OCI-LY1 (cell line): ENCODE measurements at regions not wholly inside any gene's neighbourhood (a gene's known extent, or its start where the extent isn't known, plus 50 kb on each side); places are given as distances from the start of the nearest gene placed in this dataset.

Experiments used
- H2AFZ ChIP-seq: fragments of 200-600 bp; sonication (generic), shearing (Covaris generic); 2 replicates; pipeline ENCODE4 v1.6.0; 2014; ENCODE audit warnings: antibody characterized with exemption, mild to moderate bottlenecking, low read length
- H3F3A ChIP-seq: fragments of 200-600 bp; sonication (generic), shearing (Covaris generic); 2 replicates; pipeline ENCODE4 v1.6.0; 2014; ENCODE audit warnings: mild to moderate bottlenecking, antibody characterized with exemption, low read length, moderate library complexity; ENCODE audit not compliant: insufficient read depth
- H3K27ac ChIP-seq: fragments of 200-600 bp; sonication (generic); 2 replicates; pipeline ENCODE4 v1.5.1; 2014; ENCODE audit warnings: low read length, mixed run types, mild to moderate bottlenecking, low read depth; ENCODE audit not compliant: poor library complexity, severe bottlenecking
- H3K27me3 ChIP-seq: fragments of 200-600 bp; sonication (generic); 2 replicates; pipeline ENCODE4 v1.6.0; 2014; ENCODE audit warnings: antibody characterized with exemption, mild to moderate bottlenecking, low read length, moderate library complexity; ENCODE audit not compliant: insufficient read depth
- H3K36me3 ChIP-seq: fragments of 200-600 bp; sonication (generic); 2 replicates; pipeline ENCODE4 v1.6.1; 2014; ENCODE audit warnings: mild to moderate bottlenecking, antibody characterized with exemption, low read length, moderate library complexity, mixed read lengths; ENCODE audit not compliant: insufficient read depth
- H3K4me1 ChIP-seq: fragments of 200-600 bp; sonication (generic); 2 replicates; pipeline ENCODE4 v1.5.1; 2014; ENCODE audit warnings: mild to moderate bottlenecking, low read length, moderate library complexity; ENCODE audit not compliant: insufficient read depth, severe bottlenecking
- H3K4me2 ChIP-seq: fragments of 200-600 bp; sonication (generic), shearing (Covaris generic); 2 replicates; pipeline ENCODE4 v1.6.1; 2014; ENCODE audit warnings: low read length
- H3K4me3 ChIP-seq: fragments of 200-600 bp; sonication (generic); 2 replicates; pipeline ENCODE4 v1.5.1; 2014; ENCODE audit warnings: low read length, low read depth, mild to moderate bottlenecking, mixed read lengths; ENCODE audit not compliant: poor library complexity, severe bottlenecking
- H3K79me2 ChIP-seq: fragments of 200-600 bp; shearing (Covaris generic); 2 replicates; pipeline ENCODE4 v1.6.1; 2016; ENCODE audit warnings: mixed run types, low read length, mixed read lengths; ENCODE audit not compliant: insufficient read depth
- H3K9ac ChIP-seq: fragments of 200-600 bp; sonication (generic), shearing (Covaris generic); 2 replicates; pipeline ENCODE4 v1.6.1; 2014; ENCODE audit warnings: mild to moderate bottlenecking, low read length, mixed read lengths
- H3K9me2 ChIP-seq: fragments of 200-600 bp; sonication (generic), shearing (Covaris generic); 2 replicates; pipeline ENCODE4 v1.6.1; 2014; ENCODE audit warnings: low read depth, mild to moderate bottlenecking, low read length, mixed read lengths
- H3K9me3 ChIP-seq: fragments of 200-600 bp; shearing (Covaris generic); 2 replicates; pipeline ENCODE4 v1.6.1; 2014; ENCODE audit warnings: low read length, mixed read lengths
- H4K20me1 ChIP-seq: fragments of 200-600 bp; sonication (generic), shearing (Covaris generic); 2 replicates; pipeline ENCODE4 v1.6.0; 2016; ENCODE audit warnings: mild to moderate bottlenecking, low read length; ENCODE audit not compliant: insufficient read depth
- CTCF ChIP-seq: fragments of 200-600 bp; sonication (generic), shearing (Covaris generic); IDR thresholded peaks from 2 replicates; pipeline ENCODE4 v1.5.1; 2017; ENCODE audit warnings: mild to moderate bottlenecking, antibody characterized with exemption, low read length, moderate library complexity, mixed read lengths
- EZH2 ChIP-seq: fragments of 200-600 bp; sonication (generic), shearing (Covaris generic); IDR thresholded peaks from 2 replicates; pipeline ENCODE4 v1.8.0; 2017; ENCODE audit warnings: borderline replicate concordance, mixed run types, mild to moderate bottlenecking, antibody characterized with exemption, low read length, moderate library complexity, mixed read lengths

- no peak overlapping the region for H3K4me3 ChIP-seq
- H2AFZ ChIP-seq = no peak overlapping the region
- no peaks in the 10 kb centered on the region for H3K36me3 ChIP-seq
- no peak overlapping the region for H3K27ac ChIP-seq
- no peak overlapping the region for H3K4me2 ChIP-seq
- H3K4me1 ChIP-seq = no peaks in the 10 kb centered on the region
- H3K9me2 ChIP-seq = no peaks in the 10 kb centered on the region
- no peaks in the 10 kb centered on the region for H3K9me3 ChIP-seq
- no peak for TF ChIP-seq EZH2
- no peak for TF ChIP-seq CTCF
- H3F3A ChIP-seq = no peaks in the 10 kb centered on the region
- no peaks in the 10 kb centered on the region for H4K20me1 ChIP-seq
- no peaks in the 10 kb centered on the region for H3K27me3 ChIP-seq
- H3K9ac ChIP-seq = no peak overlapping the region
- no peaks in the 10 kb centered on the region for H3K79me2 ChIP-seq
Observed at GRCh38 chr10:100655760-100656421, 89.5 kb upstream of the PAX2 start.

- Histone ChIP-seq H3F3A (no peaks in the 10 kb centered on the region), H2AFZ (no peak overlapping the region), H3K4me3 (no peak overlapping the region), H3K9me3 (no peaks in the 10 kb centered on the region), H3K4me2 (no peak overlapping the region), H3K27me3 (no peaks in the 10 kb centered on the region), H3K9ac (no peak overlapping the region), H3K4me1 (no peaks in the 10 kb centered on the region), H3K9me2 (no peaks in the 10 kb centered on the region), H3K27ac (no peak overlapping the region), H4K20me1 (no peaks in the 10 kb centered on the region), H3K36me3 (no peaks in the 10 kb centered on the region), H3K79me2 (no peaks in the 10 kb centered on the region)
- TF ChIP-seq EZH2 (no peak), CTCF (no peak)
Observed at GRCh38 chr10:100656454-100656853, 88.9 kb upstream of the PAX2 start.

- no peak for TF ChIP-seq EZH2
- TF ChIP-seq CTCF = no peak
- no peaks in the 10 kb centered on the region for H3K9me2 ChIP-seq
Observed at GRCh38 chr10:100658269-100658668, 87.1 kb upstream of the PAX2 start.

More at GRCh38 chr10:100658269-100658668, 87.1 kb upstream of the PAX2 start:
- Histone ChIP-seq H3K4me2 (no peak overlapping the region), H2AFZ (no peak overlapping the region), H3K9ac (no peak overlapping the region), H3K36me3 (no peaks in the 10 kb centered on the region), H3K4me3 (no peak overlapping the region), H4K20me1 (no peaks in the 10 kb centered on the region), H3K9me3 (no peaks in the 10 kb centered on the region), H3K27ac (no peak overlapping the region), H3F3A (no peaks in the 10 kb centered on the region), H3K79me2 (no peaks in the 10 kb centered on the region), H3K4me1 (no peaks in the 10 kb centered on the region), H3K27me3 (no peaks in the 10 kb centered on the region)
